22Rv1 (cell line): ENCODE measurements at regions not wholly inside any gene's neighbourhood (a gene's known extent, or its start where the extent isn't known, plus 50 kb on each side); places are given as distances from the start of the nearest gene placed in this dataset.

ENCODE experiments used
- ZFX ChIP-seq: fragments of 450-650 bp; IDR thresholded peaks from 2 replicates; pipeline ENCODE4 v1.6.1; 2017; ENCODE audit warnings: antibody characterized with exemption, borderline replicate concordance
- TF ChIP-seq, protein P1 (sequence below): fragments of 450-650 bp; IDR thresholded peaks from 2 replicates; pipeline ENCODE4 v1.5.1; 2017; ENCODE audit warnings: mild to moderate bottlenecking

DNA sequence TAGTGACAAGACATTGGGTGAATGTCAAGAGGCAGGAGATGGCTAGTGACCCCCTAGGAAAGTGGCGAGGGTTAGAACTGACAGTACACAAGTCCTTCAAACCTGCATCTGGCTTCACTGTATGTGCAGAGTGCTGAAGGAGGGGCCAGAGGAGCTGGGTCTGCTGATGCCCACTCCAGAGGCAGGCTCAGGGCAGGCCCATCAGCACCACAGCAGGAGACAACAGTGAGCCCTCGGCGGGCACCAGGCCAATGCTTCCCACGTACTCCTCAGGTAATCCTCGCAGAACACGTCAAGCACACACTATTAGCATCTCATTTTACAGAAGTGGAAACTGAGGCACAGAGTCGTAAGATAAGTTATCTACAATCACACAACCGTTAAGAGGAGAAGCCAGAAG is 76.1 kb upstream of the SH3PXD2B start:
- TF ChIP-seq, protein P1, sequence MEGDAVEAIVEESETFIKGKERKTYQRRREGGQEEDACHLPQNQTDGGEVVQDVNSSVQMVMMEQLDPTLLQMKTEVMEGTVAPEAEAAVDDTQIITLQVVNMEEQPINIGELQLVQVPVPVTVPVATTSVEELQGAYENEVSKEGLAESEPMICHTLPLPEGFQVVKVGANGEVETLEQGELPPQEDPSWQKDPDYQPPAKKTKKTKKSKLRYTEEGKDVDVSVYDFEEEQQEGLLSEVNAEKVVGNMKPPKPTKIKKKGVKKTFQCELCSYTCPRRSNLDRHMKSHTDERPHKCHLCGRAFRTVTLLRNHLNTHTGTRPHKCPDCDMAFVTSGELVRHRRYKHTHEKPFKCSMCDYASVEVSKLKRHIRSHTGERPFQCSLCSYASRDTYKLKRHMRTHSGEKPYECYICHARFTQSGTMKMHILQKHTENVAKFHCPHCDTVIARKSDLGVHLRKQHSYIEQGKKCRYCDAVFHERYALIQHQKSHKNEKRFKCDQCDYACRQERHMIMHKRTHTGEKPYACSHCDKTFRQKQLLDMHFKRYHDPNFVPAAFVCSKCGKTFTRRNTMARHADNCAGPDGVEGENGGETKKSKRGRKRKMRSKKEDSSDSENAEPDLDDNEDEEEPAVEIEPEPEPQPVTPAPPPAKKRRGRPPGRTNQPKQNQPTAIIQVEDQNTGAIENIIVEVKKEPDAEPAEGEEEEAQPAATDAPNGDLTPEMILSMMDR = no peak
- TF ChIP-seq ZFX = no peak
